ENCODE measurements at regions not wholly inside any gene's neighbourhood (a gene's known extent, or its start where the extent isn't known, plus 50 kb on each side); places are given as distances from the start of the nearest gene placed in this dataset.

DNA sequence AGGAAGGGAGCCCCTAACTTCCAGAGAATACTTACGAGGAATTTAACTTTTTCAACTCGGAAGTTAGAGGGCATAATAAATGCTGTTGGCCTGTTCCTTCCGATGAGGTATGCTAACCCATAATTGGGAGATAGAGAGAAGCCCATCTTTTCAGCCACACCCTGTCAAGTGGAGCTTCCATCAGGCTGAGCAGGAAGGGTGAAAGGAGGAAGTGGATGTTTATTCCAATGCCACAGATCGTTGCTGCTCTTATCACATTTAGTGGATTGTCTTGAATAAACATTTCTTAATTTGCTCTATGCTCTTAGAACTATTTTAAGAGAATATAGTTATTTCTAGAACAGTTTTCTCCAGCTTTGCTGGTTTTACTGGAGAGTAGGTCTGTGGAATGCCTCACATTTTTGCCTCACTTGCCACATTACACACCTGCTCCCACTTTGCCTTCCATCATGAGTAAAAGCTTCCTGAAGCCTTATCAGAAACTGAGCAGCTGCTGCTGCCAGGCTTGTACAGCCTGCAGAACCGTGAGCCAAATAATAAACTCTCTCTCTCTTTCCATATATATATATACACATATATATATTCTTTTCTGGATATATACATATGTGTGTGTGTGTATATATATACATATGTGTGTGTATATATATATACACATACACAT lies 60.0 kb upstream of the RGS21 start:
- no peak overlapping the region for H4K8ac ChIP-seq (ENCODE audit: low read depth in 2 of 2, low read length in 2 of 2)
- H2AK5ac ChIP-seq (ENCODE audit: low read depth, low read length): no peak overlapping the region
- CTCF ChIA-PET: no interaction called here
- POLR2A ChIA-PET (ENCODE audit: unreplicated experiment): no interaction called here
- no peak overlapping the region for H3K23ac ChIP-seq (ENCODE audit: low read depth, low read length)
- WGBS, 2 experiments (ENCODE audit: extremely low coverage in 2 of 2, insufficient read length in 1 of 2): no CpG with 5 or more reads among the region's 5 CpGs
- no peak overlapping the region for H4K5ac ChIP-seq (ENCODE audit: low read depth, low read length)
- no peak overlapping the region for H3K4me3 ChIP-seq (ENCODE audit: insufficient read depth, low read depth, low read length)
- intact Hi-C loops (cut with micrococcal nuclease): no loop called here
- peaks cover 3% of the 10 kb centered on the region; the same call in 1 of the 2 replicates for H3K4me1 ChIP-seq (ENCODE audit: control insufficient read depth, insufficient read depth, low read length)
- no peaks in the 10 kb centered on the region for H3K9me1 ChIP-seq (ENCODE audit: insufficient read depth, low read length)
- H2BK120ac ChIP-seq (ENCODE audit: low read depth, low read length): no peak overlapping the region
- in situ Hi-C loops (cut with MboI; ENCODE audit: low sequenced_read_pairs): no loop called here
- no peak overlapping the region for H3K4ac ChIP-seq (ENCODE audit: low read depth, low read length)
- no peak for ATAC-seq (ENCODE audit: low read depth)
- no peaks in the 10 kb centered on the region for H3K9me3 ChIP-seq (ENCODE audit: control insufficient read depth, insufficient read depth, low read length)
- DNase-seq: no peak
- no peak overlapping the region for H3K27ac ChIP-seq (ENCODE audit: insufficient read depth, low read length)
- no peak overlapping the region for H4K91ac ChIP-seq (ENCODE audit: insufficient read depth, low read depth, low read length)
- no peak overlapping the region for H3K4me2 ChIP-seq (ENCODE audit: low read depth, low read length)
- H3K18ac ChIP-seq (ENCODE audit: low read depth, low read length): peak overlapping the region; percentile 73; the same call in 1 of the 2 replicates
- BruUV-seq (replicated peaks): no TSS peak
- no peaks in the 10 kb centered on the region for H3K27me3 ChIP-seq (ENCODE audit: control insufficient read depth, insufficient read depth, low read length)
- no peak overlapping the region for H3K9ac ChIP-seq (ENCODE audit: low read depth, low read length)
- no peak overlapping the region for H3K14ac ChIP-seq (replicated peaks; ENCODE audit: low read depth, low read length)
- no peaks in the 10 kb centered on the region for H3K79me1 ChIP-seq (ENCODE audit: low read depth in 1 of 2, low read length in 2 of 2)
- H2BK5ac ChIP-seq (ENCODE audit: low read depth, low read length, poor library complexity, severe bottlenecking): no peak overlapping the region
- TF ChIP-seq RCOR1 (IDR thresholded peaks at IDR 0.05; ENCODE audit: insufficient replicate concordance, low read length) (no peak), SMC3 (IDR thresholded peaks at IDR 0.05; ENCODE audit: low read depth, low read length) (no peak)
- H4K20me1 ChIP-seq (ENCODE audit: insufficient read depth, low read length): no peaks in the 10 kb centered on the region
- H3K36me3 ChIP-seq (ENCODE audit: control insufficient read depth, insufficient read depth, low read length): no peaks in the 10 kb centered on the region
- H2AFZ ChIP-seq (replicated peaks; ENCODE audit: low read length, poor library complexity): peak overlapping the region; percentile 70
- H2AK9ac ChIP-seq (replicated peaks; ENCODE audit: low read depth, low read length, poor library complexity): no peak overlapping the region
- no peak overlapping the region for H3K56ac ChIP-seq (ENCODE audit: extremely low read depth, insufficient read depth, low read length)
- dilution Hi-C loops (cut with HindIII; ENCODE audit: low sequenced_read_pairs, unreplicated experiment): no loop called here
- H2BK20ac ChIP-seq (ENCODE audit: low read depth, low read length): no peak overlapping the region
- H2BK15ac ChIP-seq (ENCODE audit: low read depth, low read length): no peak overlapping the region
